Epithelial cell of esophagus (primary cell): ENCODE measurements at regions not wholly inside any gene's neighbourhood (a gene's known extent, or its start where the extent isn't known, plus 50 kb on each side); places are given as distances from the start of the nearest gene placed in this dataset.

Experiments used
- DNase-seq: peaks from one replicate; pipeline ENCODE4 v3.0.0; 2010; ENCODE audit warnings: low read depth
- H3K4me3 ChIP-seq: 2 replicates; pipeline ENCODE4 v1.5.1; 2011; ENCODE audit warnings: mild to moderate bottlenecking, low read length, control low read depth
- CTCF ChIP-seq: IDR thresholded peaks from 2 replicates; pipeline ENCODE4 v1.5.1; 2011; ENCODE audit warnings: low read depth, mild to moderate bottlenecking, low read length, control low read depth, inconsistent platforms; ENCODE audit not compliant: insufficient read depth; ENCODE audit errors: missing control alignments

GRCh38 chr7:116188-116981 is 76.0 kb upstream of the FAM20C start:
- no peak for DNase-seq
- H3K4me3 ChIP-seq = no peak overlapping the region
- TF ChIP-seq CTCF = no peak

GRCh38 chr7:117836-118614 is 74.3 kb upstream of the FAM20C start:
- TF ChIP-seq CTCF = no peak
- no peak overlapping the region for H3K4me3 ChIP-seq
- DNase-seq = no peak

GRCh38 chr7:118615-119391 is 73.6 kb upstream of the FAM20C start:
- TF ChIP-seq CTCF = no peak

GRCh38 chr7:119392-120163 is 72.8 kb upstream of the FAM20C start:
- TF ChIP-seq CTCF = no peak
- DNase-seq = no peak
- no peak overlapping the region for H3K4me3 ChIP-seq

More at GRCh38 chr7:118615-119391, 73.6 kb upstream of the FAM20C start:
- no peak overlapping the region for H3K4me3 ChIP-seq
- DNase-seq = no peak

- no peak for TF ChIP-seq CTCF
- no peak for DNase-seq
- H3K4me3 ChIP-seq = no peak overlapping the region
Observed at GRCh38 chr7:120164-120991, 72.0 kb upstream of the FAM20C start.
